ENCODE measurements at regions not wholly inside any gene's neighbourhood (a gene's known extent, or its start where the extent isn't known, plus 50 kb on each side); places are given as distances from the start of the nearest gene placed in this dataset.
A peak's percentile ranks its signal among the peaks of the same experiment; 100 is the strongest.

DNA sequence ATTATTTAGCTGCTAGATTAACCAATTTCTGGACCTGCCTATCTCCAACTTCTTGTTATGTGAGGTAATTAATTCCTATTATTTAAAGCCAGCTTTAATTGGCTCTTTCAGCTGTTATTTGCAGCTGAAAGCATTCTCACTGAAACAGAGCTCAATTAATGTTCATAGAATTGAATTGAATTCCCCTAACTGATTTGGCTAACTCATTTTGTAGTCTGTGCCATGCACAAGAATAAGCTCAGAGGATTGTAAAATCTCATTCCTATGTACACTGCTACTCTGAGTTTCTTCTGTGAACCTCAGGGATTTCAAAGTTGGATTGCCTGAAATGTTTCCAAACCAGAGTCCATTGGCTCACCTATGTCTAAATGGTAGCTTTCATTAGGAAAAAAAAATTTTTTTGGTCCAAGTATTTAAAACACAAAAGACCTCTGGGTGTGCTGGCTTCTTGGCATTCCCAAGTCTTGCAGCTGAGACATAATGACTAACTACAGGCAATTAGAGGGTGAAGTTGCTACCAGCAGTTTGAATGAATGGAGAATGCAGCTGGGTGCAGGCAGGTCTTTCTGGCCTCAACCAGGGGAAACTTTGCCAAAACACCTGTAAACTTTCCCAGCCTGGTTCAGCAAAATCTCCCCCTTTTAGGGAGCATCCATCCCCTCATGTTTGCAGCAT is 134.3 kb downstream of the EDEM1 start:
- Mint-ChIP-seq H3K9me3 (no peaks in the 10 kb centered on the region), H3K4me3 (no peak overlapping the region), H3K27ac (no peak overlapping the region), H3K36me3 (ENCODE audit: low read depth) (no peaks in the 10 kb centered on the region), H3K4me1 (ENCODE audit: low read depth) (peaks cover 4% of the 10 kb centered on the region), H3K27me3 (peaks cover 6% of the 10 kb centered on the region)

DNA sequence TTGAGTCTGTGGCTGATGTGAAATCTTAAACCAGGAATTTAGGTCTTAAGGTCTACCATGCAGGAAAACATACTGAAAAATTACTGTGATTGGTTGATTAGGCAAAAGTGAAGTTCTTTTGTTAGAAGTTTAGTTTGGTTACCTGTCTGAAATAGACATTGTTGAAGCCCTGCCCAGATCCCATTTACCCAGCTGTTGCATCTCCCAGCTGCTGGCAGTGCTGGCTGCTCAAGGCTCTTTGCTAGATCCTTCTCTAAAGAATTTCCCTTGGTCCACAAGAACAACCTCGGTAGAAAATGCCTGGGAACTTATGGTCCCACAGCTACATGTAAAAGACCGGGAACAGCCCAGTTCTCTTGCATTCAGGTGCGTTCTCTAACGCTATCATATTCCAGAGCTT is 137.3 kb downstream of the EDEM1 start:
- H3K4me3 Mint-ChIP-seq, result no peak overlapping the region
- peaks cover 4% of the 10 kb centered on the region for H3K27me3 Mint-ChIP-seq
- H3K27ac Mint-ChIP-seq, result no peak overlapping the region
- peaks cover 2% of the 10 kb centered on the region for H3K4me1 Mint-ChIP-seq (ENCODE audit: low read depth)
- H3K9me3 Mint-ChIP-seq, result no peaks in the 10 kb centered on the region
- H3K36me3 Mint-ChIP-seq (ENCODE audit: low read depth), result no peaks in the 10 kb centered on the region

DNA sequence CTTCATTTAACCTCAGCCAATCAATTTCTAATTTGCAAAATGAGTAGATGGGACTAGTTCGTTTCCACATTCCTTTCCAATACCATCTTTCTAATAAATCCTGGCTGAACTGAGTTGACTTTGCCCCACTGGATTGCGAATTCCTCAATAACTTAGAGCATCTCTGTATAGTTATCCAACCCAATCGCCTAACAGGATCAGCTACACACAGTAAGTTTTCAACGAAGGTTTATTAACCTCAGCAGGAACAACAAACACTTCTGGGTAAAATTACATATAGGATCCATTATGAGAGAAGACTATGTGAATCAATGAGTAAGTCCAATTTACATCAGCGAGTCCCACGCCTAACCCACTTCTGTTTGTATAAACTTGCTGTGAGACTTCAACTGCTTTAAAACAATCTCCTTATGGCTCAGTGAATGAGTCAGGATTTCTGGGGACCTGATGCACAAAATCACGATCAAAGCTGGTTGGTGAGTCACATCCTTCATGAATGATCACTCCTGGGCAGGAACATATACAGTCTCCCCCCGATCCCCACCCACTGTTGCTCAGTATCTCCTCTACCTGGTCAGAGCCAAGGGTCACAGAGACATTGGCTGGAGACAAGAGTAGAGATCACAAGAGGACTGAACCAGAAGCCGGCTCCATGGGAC is 142.8 kb downstream of the EDEM1 start:
- peak overlapping the region; percentile 65 for H3K27ac Mint-ChIP-seq
- no peak overlapping the region for H3K4me3 Mint-ChIP-seq
- H3K36me3 Mint-ChIP-seq (ENCODE audit: low read depth), result no peaks in the 10 kb centered on the region
- H3K4me1 Mint-ChIP-seq (ENCODE audit: low read depth), result peaks cover 37% of the 10 kb centered on the region
- no peaks in the 10 kb centered on the region for H3K9me3 Mint-ChIP-seq
- peaks cover 4% of the 10 kb centered on the region for H3K27me3 Mint-ChIP-seq

DNA sequence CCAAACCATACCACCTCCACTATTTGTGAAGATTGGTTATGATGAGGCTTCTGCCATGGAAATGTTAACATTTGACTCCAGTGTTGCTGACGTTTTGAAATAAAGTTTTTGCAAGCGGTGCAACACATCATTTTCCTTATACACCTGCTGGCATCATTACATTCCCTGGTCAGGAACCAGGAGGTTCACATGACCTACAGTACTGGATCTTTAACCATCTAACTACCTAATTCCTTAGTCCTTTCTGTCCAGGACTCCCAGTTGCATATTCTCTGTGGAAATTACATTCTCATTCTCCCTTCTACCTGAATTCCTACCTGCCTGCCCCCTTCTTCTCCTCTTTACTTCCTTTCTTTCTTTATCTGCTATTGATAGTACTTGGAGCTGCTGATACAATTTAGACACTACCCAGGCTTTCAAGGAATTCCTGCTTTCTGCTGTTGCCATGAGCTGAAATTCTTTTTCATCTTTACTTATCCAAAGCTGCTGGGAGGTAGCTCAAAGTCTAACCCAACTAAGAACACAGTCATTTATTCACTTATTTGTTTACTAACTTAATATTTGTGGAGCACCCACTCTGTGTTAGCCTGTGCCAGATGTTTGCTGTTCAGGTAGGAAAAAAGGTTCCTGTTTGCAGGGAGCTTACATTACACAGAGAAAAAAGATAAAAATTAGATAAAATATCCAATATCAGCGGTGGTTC is 144.2 kb downstream of the EDEM1 start:
- H3K4me1 Mint-ChIP-seq (ENCODE audit: low read depth), result peaks cover 37% of the 10 kb centered on the region
- no peak overlapping the region for H3K4me3 Mint-ChIP-seq
- H3K36me3 Mint-ChIP-seq (ENCODE audit: low read depth), result no peaks in the 10 kb centered on the region
- H3K27ac Mint-ChIP-seq, result no peak overlapping the region
- H3K27me3 Mint-ChIP-seq, result peaks cover 4% of the 10 kb centered on the region
- H3K9me3 Mint-ChIP-seq, result no peaks in the 10 kb centered on the region

- Mint-ChIP-seq H3K27me3 (peaks cover under 1% of the 10 kb centered on the region), H3K36me3 (ENCODE audit: low read depth) (no peaks in the 10 kb centered on the region), H3K4me3 (no peak overlapping the region), H3K4me1 (ENCODE audit: low read depth) (peaks cover 37% of the 10 kb centered on the region), H3K27ac (peak overlapping the region; percentile 10), H3K9me3 (no peaks in the 10 kb centered on the region)
Measured at GRCh38 chr3:5332270-5332956, 144.9 kb downstream of the EDEM1 start.

DNA sequence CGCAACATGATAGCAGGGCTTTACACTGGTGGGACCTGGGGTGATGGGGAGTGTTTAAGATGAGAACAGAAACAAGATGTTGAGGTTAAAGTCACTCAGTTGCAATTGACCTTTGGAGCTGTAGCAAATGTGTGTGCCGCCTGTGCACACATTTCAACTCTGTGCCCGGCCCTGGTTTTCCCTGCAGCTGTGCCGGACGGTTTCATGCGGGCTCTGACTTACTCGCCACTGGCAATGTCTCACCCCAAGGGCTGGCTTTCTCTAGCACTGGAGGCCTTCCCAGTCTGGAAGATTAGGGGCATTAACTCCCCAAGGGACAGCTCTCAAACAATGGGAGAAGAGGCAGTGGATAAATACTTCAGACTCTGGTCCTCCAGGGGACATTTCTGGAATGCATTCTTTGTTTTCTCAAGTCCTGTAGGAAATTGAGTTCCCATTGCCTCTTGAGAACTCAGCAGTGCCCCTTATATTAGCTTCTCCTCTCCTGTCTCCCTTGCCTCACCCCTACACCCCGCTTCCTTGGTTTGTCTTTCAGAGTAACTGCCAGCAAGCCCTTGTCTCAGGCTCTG is 152.5 kb downstream of the EDEM1 start:
- no peaks in the 10 kb centered on the region for H3K27me3 Mint-ChIP-seq
- H3K27ac Mint-ChIP-seq, result no peak overlapping the region
- no peaks in the 10 kb centered on the region for H3K4me1 Mint-ChIP-seq (ENCODE audit: low read depth)
- H3K4me3 Mint-ChIP-seq, result no peak overlapping the region
- H3K36me3 Mint-ChIP-seq (ENCODE audit: low read depth), result no peaks in the 10 kb centered on the region
- H3K9me3 Mint-ChIP-seq, result no peaks in the 10 kb centered on the region

- no peaks in the 10 kb centered on the region for H3K27me3 Mint-ChIP-seq
- no peak overlapping the region for H3K27ac Mint-ChIP-seq
- H3K9me3 Mint-ChIP-seq, result no peaks in the 10 kb centered on the region
- H3K4me1 Mint-ChIP-seq (ENCODE audit: low read depth), result no peaks in the 10 kb centered on the region
- H3K36me3 Mint-ChIP-seq (ENCODE audit: low read depth), result no peaks in the 10 kb centered on the region
- H3K4me3 Mint-ChIP-seq, result no peak overlapping the region
Measured at GRCh38 chr3:5341610-5342009, 154.1 kb downstream of the EDEM1 start.

GRCh38 chr3:5343459-5343858 is 156.0 kb downstream of the EDEM1 start:
- no peaks in the 10 kb centered on the region for H3K9me3 Mint-ChIP-seq
- H3K27ac Mint-ChIP-seq, result no peak overlapping the region
- H3K36me3 Mint-ChIP-seq (ENCODE audit: low read depth), result no peaks in the 10 kb centered on the region
- peaks cover under 1% of the 10 kb centered on the region for H3K27me3 Mint-ChIP-seq
- no peaks in the 10 kb centered on the region for H3K4me1 Mint-ChIP-seq (ENCODE audit: low read depth)
- no peak overlapping the region for H3K4me3 Mint-ChIP-seq

GRCh38 chr3:5344707-5345106 is 157.2 kb downstream of the EDEM1 start:
- Mint-ChIP-seq H3K36me3 (ENCODE audit: low read depth) (no peaks in the 10 kb centered on the region), H3K27ac (no peak overlapping the region), H3K4me3 (no peak overlapping the region), H3K9me3 (no peaks in the 10 kb centered on the region), H3K4me1 (ENCODE audit: low read depth) (no peaks in the 10 kb centered on the region), H3K27me3 (peaks cover 6% of the 10 kb centered on the region)

- Mint-ChIP-seq H3K4me1 (ENCODE audit: low read depth) (no peaks in the 10 kb centered on the region), H3K27me3 (peaks cover 6% of the 10 kb centered on the region), H3K36me3 (ENCODE audit: low read depth) (no peaks in the 10 kb centered on the region), H3K4me3 (no peak overlapping the region), H3K9me3 (no peaks in the 10 kb centered on the region), H3K27ac (no peak overlapping the region)
Measured at GRCh38 chr3:5347486-5347885, 160.0 kb downstream of the EDEM1 start.

DNA sequence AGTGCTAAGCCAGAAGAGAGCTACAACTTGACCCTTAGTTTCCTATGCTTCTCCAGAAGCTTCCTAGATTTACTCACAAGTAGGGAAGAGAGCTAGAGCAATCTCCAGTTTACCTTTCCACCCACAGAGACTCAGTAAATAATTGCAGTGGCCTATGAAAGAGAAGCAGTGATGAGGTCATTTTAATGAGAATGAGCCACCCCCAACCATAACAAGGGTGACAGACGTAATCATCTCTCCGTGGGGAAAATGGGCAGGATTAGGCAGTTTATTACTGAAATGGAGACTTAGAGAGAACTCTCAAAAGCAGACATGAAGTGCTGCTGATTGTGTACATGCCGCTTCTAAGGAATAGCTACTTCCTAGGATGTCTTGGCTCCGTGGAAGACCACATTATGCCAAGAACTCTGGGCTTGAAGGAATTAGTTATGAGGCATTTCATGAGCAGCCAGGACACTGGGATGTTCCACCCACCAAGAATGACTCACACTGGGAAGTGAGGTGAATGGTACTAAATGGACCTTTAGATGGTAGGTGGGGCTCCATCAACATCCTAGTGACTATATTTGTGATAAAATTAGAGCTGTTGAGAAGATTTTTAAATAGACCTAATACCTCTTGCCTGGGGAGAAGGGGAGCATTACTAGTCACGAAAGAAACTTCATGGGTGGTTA is 160.9 kb downstream of the EDEM1 start:
- H3K27ac Mint-ChIP-seq, result peak overlapping the region; percentile 50
- peaks cover 6% of the 10 kb centered on the region for H3K27me3 Mint-ChIP-seq

DNA sequence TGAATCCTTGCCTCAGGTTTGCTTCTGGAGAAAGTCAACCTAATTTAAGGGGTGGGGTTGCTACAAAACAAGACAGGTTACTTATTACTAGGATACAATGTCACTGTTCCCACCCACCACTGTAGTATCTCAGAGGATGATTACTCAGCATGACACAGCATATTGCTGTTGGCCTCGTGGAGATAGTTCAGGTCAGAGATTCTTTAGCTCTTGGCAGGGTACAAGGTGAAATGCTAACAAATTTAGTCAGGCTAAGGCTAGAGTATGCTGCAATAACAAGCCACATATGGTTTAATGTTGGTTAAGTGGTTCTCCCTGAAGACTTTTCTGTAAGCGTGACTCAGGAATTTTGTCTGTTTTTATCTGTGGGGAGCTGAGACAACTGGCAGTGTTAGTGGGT is 161.8 kb downstream of the EDEM1 start:
- Mint-ChIP-seq H3K4me3 (no peak overlapping the region), H3K4me1 (ENCODE audit: low read depth) (no peaks in the 10 kb centered on the region), H3K36me3 (ENCODE audit: low read depth) (no peaks in the 10 kb centered on the region), H3K9me3 (no peaks in the 10 kb centered on the region), H3K27me3 (peaks cover 6% of the 10 kb centered on the region), H3K27ac (no peak overlapping the region)

More for the DNA sequence above, 160.9 kb downstream of the EDEM1 start:
- Mint-ChIP-seq H3K36me3 (ENCODE audit: low read depth) (no peaks in the 10 kb centered on the region), H3K4me1 (ENCODE audit: low read depth) (no peaks in the 10 kb centered on the region), H3K9me3 (no peaks in the 10 kb centered on the region), H3K4me3 (no peak overlapping the region)

DNA sequence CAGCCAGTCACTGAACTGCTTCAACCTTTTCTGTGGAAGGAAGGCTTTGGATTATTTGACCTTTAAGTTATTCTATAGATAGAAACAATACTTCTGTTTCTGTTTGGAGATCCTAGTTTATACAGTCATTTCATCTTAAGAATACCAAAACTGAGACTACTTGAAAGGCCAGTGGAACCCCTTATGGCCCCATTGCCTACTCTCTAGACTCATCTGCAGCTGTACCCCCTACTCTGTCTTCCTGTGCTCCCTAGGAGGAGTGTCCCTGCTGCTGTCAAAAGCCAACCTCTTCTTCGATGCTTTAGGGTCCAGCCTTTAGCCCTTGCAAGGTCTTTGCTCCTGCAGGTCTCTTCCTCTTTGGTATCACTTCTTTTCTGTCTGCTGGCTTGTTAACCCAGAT is 169.6 kb downstream of the EDEM1 start:
- Mint-ChIP-seq H3K4me1 (ENCODE audit: low read depth) (no peaks in the 10 kb centered on the region), H3K9me3 (peaks cover 14% of the 10 kb centered on the region), H3K27me3 (no peaks in the 10 kb centered on the region), H3K4me3 (no peak overlapping the region), H3K27ac (no peak overlapping the region), H3K36me3 (ENCODE audit: low read depth) (no peaks in the 10 kb centered on the region)

GRCh38 chr3:5358911-5359310 is 171.4 kb downstream of the EDEM1 start:
- no peaks in the 10 kb centered on the region for H3K27me3 Mint-ChIP-seq
- peaks cover 14% of the 10 kb centered on the region for H3K9me3 Mint-ChIP-seq
- no peak overlapping the region for H3K4me3 Mint-ChIP-seq
- H3K27ac Mint-ChIP-seq, result no peak overlapping the region
- no peaks in the 10 kb centered on the region for H3K36me3 Mint-ChIP-seq (ENCODE audit: low read depth)
- H3K4me1 Mint-ChIP-seq (ENCODE audit: low read depth), result no peaks in the 10 kb centered on the region
